Epithelial cell of proximal tubule (primary cell): ENCODE measurements at regions not wholly inside any gene's neighbourhood (a gene's known extent, or its start where the extent isn't known, plus 50 kb on each side); places are given as distances from the start of the nearest gene placed in this dataset.

ENCODE experiments used
- DNase-seq: peaks from one replicate; pipeline ENCODE4 v3.0.0-alpha.2; 2011; ENCODE audit warnings: low read depth
- H3K4me3 ChIP-seq: 2 replicates; pipeline ENCODE4 v1.5.1; 2011; ENCODE audit warnings: low read depth, mild to moderate bottlenecking, low read length
- CTCF ChIP-seq: conservative IDR thresholded peaks from 2 replicates; pipeline ENCODE4 v1.5.1; 2012; ENCODE audit warnings: low read depth, mild to moderate bottlenecking, low read length

GRCh38 chr13:80465321-80465720 is 124.4 kb upstream of the SPRY2 start:
- H3K4me3 ChIP-seq = no peak overlapping the region
- no peak for TF ChIP-seq CTCF
- no peak for DNase-seq

GRCh38 chr13:80463673-80464352 is 122.9 kb upstream of the SPRY2 start:
- no peak for TF ChIP-seq CTCF
- no peak overlapping the region for H3K4me3 ChIP-seq
- no peak for DNase-seq

GRCh38 chr13:80462567-80462966 is 121.6 kb upstream of the SPRY2 start:
- DNase-seq = no peak
- H3K4me3 ChIP-seq = no peak overlapping the region
- no peak for TF ChIP-seq CTCF

GRCh38 chr13:80462037-80462436 is 121.1 kb upstream of the SPRY2 start:
- no peak for TF ChIP-seq CTCF
- no peak overlapping the region for H3K4me3 ChIP-seq
- no peak for DNase-seq

GRCh38 chr13:80458543-80458942 is 117.6 kb upstream of the SPRY2 start:
- H3K4me3 ChIP-seq = no peak overlapping the region
- no peak for TF ChIP-seq CTCF
- DNase-seq = no peak

DNA sequence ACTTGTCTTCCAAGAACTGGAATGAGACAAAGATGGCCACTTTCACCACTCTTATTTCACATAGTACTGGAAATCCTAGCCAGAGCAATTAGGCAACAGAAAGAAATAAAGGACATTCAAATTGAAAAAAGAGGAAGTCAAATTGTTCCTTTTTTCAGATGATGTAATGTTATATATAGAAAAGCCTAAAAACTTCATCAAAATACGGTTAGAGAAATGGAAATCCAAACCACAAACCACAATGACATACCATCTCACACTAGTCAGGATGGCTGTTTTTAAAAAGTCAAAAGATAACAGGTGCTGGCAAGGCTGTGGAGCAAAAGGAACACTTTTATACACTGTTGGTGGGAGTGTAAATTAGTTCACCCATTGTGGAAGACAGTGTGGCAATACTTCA is 113.3 kb upstream of the SPRY2 start:
- DNase-seq = no peak
- TF ChIP-seq CTCF = no peak
- no peak overlapping the region for H3K4me3 ChIP-seq

DNA sequence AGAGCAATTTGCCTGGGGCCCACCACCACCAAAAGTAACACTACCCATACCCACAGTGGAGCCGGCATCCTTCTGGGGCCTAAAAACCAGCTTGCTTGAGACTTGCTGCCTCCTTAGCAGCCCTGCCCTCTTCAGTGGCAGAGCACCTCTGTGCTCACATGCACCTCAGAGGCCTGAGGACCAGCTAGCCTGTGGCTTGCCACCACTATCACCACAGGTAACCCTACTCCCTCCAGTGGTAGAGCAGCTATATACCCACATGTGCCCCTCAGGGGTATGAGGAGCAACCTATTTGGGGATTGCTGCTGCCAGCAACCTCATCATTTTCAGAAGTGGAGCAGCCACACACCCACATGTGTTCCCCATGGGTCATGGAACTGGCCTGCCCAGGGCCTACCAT is 111.4 kb upstream of the SPRY2 start:
- H3K4me3 ChIP-seq = no peak overlapping the region
- no peak for DNase-seq
- no peak for TF ChIP-seq CTCF
